T-helper 2 cell treated with Interferon-gamma antibody and Interleukin-4, amounts not matched to agents 5 μg/mL and 100 μg/mL, for 36 hours (primary cell): ENCODE measurements at regions not wholly inside any gene's neighbourhood (a gene's known extent, or its start where the extent isn't known, plus 50 kb on each side); places are given as distances from the start of the nearest gene placed in this dataset.
A peak's percentile ranks its signal among the peaks of the same experiment; 100 is the strongest.
"Not testable (repeated sequence)": the region's sequence is repeated elsewhere in the genome, so short reads cannot be mapped to it uniquely, and the experiment has no call there.

ENCODE experiments used
- DNase-seq: peaks from one replicate; pipeline ENCODE4 v3.0.0; 2021; ENCODE audit warnings: low spot score
- H3K27ac Mint-ChIP-seq: one replicate; pipeline ENCODE4 v1.8.0; 2021; ENCODE audit warnings: mild to moderate bottlenecking, mixed read lengths
- H3K27me3 Mint-ChIP-seq: one replicate; pipeline ENCODE4 v1.8.0; 2021; ENCODE audit warnings: low read depth, mixed read lengths
- H3K36me3 Mint-ChIP-seq: one replicate; pipeline ENCODE4 v1.8.0; 2021; ENCODE audit warnings: low read depth, mixed read lengths
- H3K4me1 Mint-ChIP-seq: one replicate; pipeline ENCODE4 v1.8.0; 2021; ENCODE audit warnings: low read depth, mixed read lengths
- H3K4me3 Mint-ChIP-seq: one replicate; pipeline ENCODE4 v1.8.0; 2022; ENCODE audit warnings: mild to moderate bottlenecking, moderate library complexity, mixed read lengths
- H3K9me3 Mint-ChIP-seq: one replicate; pipeline ENCODE4 v1.8.0; 2021; ENCODE audit warnings: mixed read lengths

DNA sequence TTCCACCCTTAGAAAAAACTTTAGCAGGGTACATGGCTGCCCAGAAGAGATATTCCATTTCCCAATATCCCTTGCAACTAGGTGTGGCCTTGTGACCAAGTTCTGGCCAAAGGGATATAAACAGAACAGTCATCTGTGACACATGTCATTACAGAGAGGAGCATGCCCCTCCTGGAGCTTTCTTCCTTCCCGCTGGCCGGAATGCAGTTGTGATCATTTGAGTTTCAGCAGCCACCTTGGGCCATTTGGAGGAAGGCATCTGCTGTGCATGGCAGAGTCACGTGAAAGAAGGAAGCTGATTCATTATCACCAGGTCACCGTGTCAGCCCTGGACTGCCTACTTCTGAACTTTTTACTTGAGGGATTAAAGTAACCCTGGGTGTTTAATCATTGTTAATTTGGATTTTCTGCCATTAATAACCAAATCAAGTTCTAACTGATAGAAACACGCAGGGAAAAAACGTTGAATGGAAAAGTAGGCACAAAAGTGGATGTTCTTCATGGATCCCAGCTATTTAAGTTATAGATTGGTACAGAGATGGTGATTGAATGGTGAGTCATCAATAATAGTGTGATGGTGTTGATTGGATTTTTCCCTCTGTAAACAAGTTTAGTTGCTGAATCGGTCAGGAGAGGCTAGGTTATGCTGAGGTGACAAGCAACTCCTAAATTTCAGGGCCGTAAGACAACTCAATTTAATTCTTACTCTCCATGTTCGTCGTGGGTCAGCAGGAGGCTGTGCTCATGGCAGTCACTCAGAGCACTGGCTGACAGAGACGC lies 80.7 kb upstream of the CCDC167 start:
- Mint-ChIP-seq H3K9me3 (no peaks in the 10 kb centered on the region), H3K4me3 (no peak overlapping the region), H3K36me3 (no peaks in the 10 kb centered on the region), H3K27ac (no peak overlapping the region), H3K4me1 (no peaks in the 10 kb centered on the region), H3K27me3 (no peaks in the 10 kb centered on the region)
- no peak for DNase-seq

- Mint-ChIP-seq H3K4me1 (no peaks in the 10 kb centered on the region), H3K9me3 (no peaks in the 10 kb centered on the region), H3K4me3 (no peak overlapping the region), H3K36me3 (no peaks in the 10 kb centered on the region), H3K27ac (no peak overlapping the region), H3K27me3 (no peaks in the 10 kb centered on the region)
- DNase-seq = no peak
Measured at GRCh38 chr6:37579444-37580067, 79.9 kb upstream of the CCDC167 start.

DNA sequence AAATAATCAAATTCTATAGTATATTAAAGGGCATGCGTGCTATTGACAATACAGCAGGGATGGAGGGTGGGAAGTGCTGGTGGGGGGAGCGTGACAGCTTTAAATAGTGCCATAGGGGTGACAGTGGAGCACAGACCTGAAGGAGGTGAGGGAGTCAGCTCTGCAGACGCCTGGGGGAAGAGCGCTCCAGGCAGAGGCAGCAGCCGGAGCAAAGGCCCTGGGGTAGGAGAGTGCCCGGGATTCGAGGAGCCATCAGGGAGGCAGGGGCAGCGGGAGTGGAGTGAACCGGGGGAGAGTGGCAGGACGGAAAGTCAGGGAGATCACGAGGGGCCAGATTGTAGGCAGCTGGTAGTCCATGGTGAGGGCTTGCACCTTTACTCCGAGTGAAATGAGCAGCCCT lies 78.4 kb upstream of the CCDC167 start:
- no peaks in the 10 kb centered on the region for H3K4me1 Mint-ChIP-seq
- H3K9me3 Mint-ChIP-seq = no peaks in the 10 kb centered on the region
- DNase-seq = no peak
- no peaks in the 10 kb centered on the region for H3K27me3 Mint-ChIP-seq
- H3K36me3 Mint-ChIP-seq = no peaks in the 10 kb centered on the region
- H3K27ac Mint-ChIP-seq = no peak overlapping the region
- no peak overlapping the region for H3K4me3 Mint-ChIP-seq

DNA sequence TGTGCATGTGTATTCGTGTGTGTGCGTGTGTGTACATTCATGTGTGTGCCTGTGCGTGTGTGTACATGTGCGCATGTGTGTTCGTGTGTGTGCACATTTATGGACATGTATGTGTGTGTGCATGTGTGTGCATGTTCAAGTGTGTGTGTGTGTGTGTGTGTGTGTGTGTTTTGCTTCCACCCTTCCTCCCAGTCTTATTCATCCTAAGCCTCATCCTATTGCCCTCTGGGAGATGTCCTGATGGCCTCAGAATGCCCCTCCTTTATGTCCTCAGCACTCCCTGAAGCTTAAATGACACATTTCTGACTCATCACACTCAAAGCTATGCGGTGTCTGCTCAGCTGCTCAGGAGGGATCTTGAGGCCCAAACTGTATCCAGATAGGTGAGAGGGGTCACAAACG lies 76.6 kb upstream of the CCDC167 start:
- no peaks in the 10 kb centered on the region for H3K27me3 Mint-ChIP-seq
- DNase-seq = no peak
- no peaks in the 10 kb centered on the region for H3K36me3 Mint-ChIP-seq
- H3K4me1 Mint-ChIP-seq = no peaks in the 10 kb centered on the region
- H3K9me3 Mint-ChIP-seq = no peaks in the 10 kb centered on the region
- no peak overlapping the region for H3K27ac Mint-ChIP-seq
- no peak overlapping the region for H3K4me3 Mint-ChIP-seq

- Mint-ChIP-seq H3K27ac (no peak overlapping the region), H3K4me1 (no peaks in the 10 kb centered on the region), H3K27me3 (no peaks in the 10 kb centered on the region), H3K36me3 (no peaks in the 10 kb centered on the region), H3K4me3 (no peak overlapping the region), H3K9me3 (no peaks in the 10 kb centered on the region)
- DNase-seq = no peak
Measured at GRCh38 chr6:37575221-37575620, 75.5 kb upstream of the CCDC167 start.

- no peak overlapping the region for H3K27ac Mint-ChIP-seq
- no peak overlapping the region for H3K4me3 Mint-ChIP-seq
- no peaks in the 10 kb centered on the region for H3K4me1 Mint-ChIP-seq
- H3K9me3 Mint-ChIP-seq = no peaks in the 10 kb centered on the region
- no peaks in the 10 kb centered on the region for H3K27me3 Mint-ChIP-seq
- DNase-seq = no peak
- no peaks in the 10 kb centered on the region for H3K36me3 Mint-ChIP-seq
Measured at GRCh38 chr6:37572334-37572733, 72.6 kb upstream of the CCDC167 start.

DNA sequence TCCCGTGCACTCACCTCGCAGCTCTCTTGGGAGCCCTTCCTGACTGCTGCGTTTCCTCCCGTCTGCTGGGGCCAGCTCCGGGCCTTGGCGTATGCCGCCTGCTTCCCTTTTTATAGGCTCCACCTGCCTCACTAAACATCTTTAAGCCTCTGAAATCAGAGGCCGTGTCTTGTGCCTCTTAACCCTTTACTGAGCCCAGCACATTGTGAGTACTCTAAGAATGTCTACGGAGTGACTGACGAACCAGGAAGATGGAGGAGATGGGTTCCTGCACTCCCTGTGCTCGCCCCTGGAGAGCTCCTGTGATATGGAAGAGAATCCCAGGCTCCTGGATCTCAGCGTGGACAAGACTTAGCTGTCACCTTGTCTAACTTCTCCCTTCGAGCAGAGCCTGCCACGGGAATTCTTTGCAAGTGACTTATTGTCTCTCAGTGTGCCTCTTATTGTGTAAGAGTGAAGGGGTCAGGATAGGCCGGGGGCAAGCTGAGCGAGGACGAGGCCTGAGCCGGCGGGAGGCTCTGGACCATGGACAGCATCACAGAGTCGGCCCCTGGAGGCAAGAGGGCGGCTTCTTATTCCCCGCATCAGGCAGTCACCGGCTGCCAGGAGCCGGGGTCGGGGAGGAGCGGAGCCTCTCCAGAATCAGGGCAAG lies 70.9 kb upstream of the CCDC167 start:
- no peaks in the 10 kb centered on the region for H3K27me3 Mint-ChIP-seq
- H3K36me3 Mint-ChIP-seq = no peaks in the 10 kb centered on the region
- no peak for DNase-seq
- H3K27ac Mint-ChIP-seq = no peak overlapping the region
- no peak overlapping the region for H3K4me3 Mint-ChIP-seq
- no peaks in the 10 kb centered on the region for H3K4me1 Mint-ChIP-seq
- no peaks in the 10 kb centered on the region for H3K9me3 Mint-ChIP-seq

DNA sequence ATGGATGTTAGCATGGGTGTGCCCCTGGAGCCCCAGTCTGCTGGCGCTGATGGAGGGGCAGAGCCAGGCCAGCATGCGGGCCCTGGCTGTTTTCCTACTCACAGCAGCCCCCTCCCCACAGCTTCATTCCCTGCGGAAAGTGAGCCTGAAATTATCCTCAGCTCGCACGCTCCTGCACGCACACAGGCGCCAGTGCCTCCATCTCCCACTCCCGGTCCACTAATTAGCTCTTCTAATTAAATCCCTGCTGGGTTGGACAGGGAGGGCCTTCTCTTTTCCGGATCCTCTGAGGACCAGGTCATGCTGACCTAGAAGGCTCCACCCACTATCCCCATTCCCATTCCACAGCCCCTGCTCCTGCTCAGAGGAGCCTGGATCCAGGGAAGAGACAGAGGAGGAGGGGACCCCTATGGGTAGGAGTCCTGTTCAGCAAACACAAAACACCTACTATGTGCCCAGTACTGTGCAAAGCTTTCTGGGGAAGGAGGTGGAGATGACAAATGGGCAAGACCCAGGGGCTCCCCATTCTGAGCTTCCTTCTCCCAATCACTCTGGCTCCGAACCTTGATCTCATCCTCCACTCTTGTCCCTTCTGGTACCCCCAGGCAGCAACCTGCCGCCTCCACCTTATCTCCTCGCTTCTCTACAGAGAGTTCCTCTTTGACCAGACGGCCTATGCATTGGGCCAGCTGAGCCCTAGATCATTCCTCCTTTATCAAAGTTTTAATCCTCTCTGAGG lies 70.2 kb upstream of the CCDC167 start:
- Mint-ChIP-seq H3K36me3 (no peaks in the 10 kb centered on the region), H3K27ac (no peak overlapping the region), H3K9me3 (no peaks in the 10 kb centered on the region), H3K4me1 (no peaks in the 10 kb centered on the region), H3K4me3 (no peak overlapping the region), H3K27me3 (peaks cover 5% of the 10 kb centered on the region)
- DNase-seq = no peak

GRCh38 chr6:37569317-37569716 lies 69.6 kb upstream of the CCDC167 start:
- Mint-ChIP-seq H3K4me1 (no peaks in the 10 kb centered on the region), H3K27ac (no peak overlapping the region), H3K9me3 (no peaks in the 10 kb centered on the region), H3K36me3 (no peaks in the 10 kb centered on the region), H3K27me3 (peaks cover 11% of the 10 kb centered on the region), H3K4me3 (no peak overlapping the region)
- DNase-seq = no peak

DNA sequence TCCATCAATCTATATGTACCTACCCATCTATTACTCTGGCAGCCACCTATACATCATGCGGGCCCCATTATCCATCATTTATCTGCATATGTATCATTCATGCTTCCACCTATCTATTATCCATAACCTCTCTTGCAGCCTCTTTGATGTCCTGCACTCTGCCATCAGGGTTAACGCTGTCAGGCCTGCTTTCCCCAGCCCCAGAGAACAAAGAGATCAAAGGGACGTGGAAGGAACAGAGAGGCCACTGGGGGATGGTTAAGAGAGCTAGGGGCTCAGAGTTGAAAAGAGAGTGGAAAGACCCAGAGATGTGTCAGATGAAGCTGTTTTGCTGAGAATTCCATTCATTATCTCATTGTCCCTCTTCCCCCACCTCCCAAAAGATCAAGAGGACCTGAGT lies 67.3 kb upstream of the CCDC167 start:
- peaks cover 12% of the 10 kb centered on the region for H3K27me3 Mint-ChIP-seq
- no peaks in the 10 kb centered on the region for H3K9me3 Mint-ChIP-seq
- H3K27ac Mint-ChIP-seq = no peak overlapping the region
- no peak overlapping the region for H3K4me3 Mint-ChIP-seq
- H3K4me1 Mint-ChIP-seq = no peaks in the 10 kb centered on the region
- H3K36me3 Mint-ChIP-seq = no peaks in the 10 kb centered on the region
- DNase-seq = no peak

DNA sequence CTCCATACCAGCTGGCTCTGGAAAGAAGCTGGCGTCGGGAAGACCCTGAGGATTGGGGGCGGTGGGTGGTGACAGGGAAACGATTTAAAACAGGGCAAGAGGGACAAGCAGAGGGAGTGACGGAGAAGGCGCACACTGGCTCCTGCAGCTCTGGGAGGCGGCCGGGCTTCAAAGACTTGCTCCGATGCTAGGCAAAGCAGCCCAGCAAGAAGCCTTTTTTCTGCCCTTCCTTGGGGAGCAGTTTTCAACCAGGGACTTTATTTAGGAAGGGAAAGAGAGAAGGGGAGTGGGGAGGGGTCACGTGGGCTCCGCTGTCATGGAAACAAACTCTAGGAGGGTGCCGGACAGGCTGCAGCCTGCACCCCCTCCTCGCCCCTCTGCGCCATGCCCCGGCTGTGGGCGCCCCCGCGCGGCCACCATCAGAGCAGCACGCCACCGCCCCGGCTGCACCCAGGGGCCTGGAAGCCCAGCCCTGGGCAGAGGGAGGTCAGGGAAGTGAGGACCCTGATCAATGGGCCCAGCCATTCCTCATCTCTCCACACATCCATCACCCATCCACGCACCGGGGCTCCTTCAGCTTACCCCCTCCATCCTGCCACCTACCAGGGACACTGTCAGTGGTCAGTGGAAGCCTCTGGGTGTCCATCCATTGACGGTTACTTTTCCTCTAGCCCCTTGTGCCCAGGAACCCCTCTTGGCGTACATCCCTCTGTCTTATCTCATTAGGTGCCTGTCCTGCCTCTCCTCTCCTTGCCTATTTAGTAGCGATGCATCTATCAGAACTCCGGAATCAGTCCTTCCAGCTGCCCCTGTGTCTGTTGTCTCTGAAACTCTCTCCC lies 66.6 kb upstream of the CCDC167 start:
- Mint-ChIP-seq H3K4me1 (no peaks in the 10 kb centered on the region), H3K9me3 (no peaks in the 10 kb centered on the region), H3K4me3 (peak overlapping the region; percentile 27), H3K36me3 (no peaks in the 10 kb centered on the region), H3K27me3 (peaks cover 12% of the 10 kb centered on the region), H3K27ac (no peak overlapping the region)
- peak; percentile 66 for DNase-seq

GRCh38 chr6:37565267-37566110 lies 65.8 kb upstream of the CCDC167 start:
- no peak for DNase-seq
- Mint-ChIP-seq H3K4me3 (no peak overlapping the region), H3K4me1 (no peaks in the 10 kb centered on the region), H3K9me3 (no peaks in the 10 kb centered on the region), H3K27ac (no peak overlapping the region), H3K36me3 (no peaks in the 10 kb centered on the region), H3K27me3 (peaks cover 19% of the 10 kb centered on the region)

DNA sequence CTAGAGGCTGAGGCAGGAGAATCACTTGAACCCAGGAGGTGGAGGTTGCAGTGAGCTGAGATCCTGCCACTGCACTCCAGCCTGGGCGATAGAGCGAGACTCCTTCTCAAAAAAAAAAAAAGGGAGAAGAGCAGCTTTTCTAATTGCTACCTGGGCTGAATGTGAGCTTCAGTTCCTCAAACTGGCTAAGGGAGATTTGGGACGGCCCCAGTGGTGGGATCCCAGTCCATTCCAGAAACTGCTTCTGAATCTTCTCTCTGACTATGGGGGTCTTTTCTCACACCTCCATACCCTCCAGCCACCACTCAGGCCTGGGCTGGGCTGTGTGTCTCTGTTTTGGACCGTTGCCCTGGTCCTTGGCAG lies 63.2 kb upstream of the CCDC167 start:
- H3K4me1 Mint-ChIP-seq, H3K27ac Mint-ChIP-seq, H3K9me3 Mint-ChIP-seq, H3K36me3 Mint-ChIP-seq, H3K4me3 Mint-ChIP-seq, DNase-seq: not testable (repeated sequence)
- H3K27me3 Mint-ChIP-seq = peaks cover 29% of the 10 kb centered on the region
